Lower leg skin (tissue), 4 donors: ENCODE measurements at regions not wholly inside any gene's neighbourhood (a gene's known extent, or its start where the extent isn't known, plus 50 kb on each side); places are given as distances from the start of the nearest gene placed in this dataset.

ENCODE experiments used
- DNase-seq, 2 donors: peaks; one replicate each; pipeline ENCODE4 v3.0.0-alpha.2; 2019; ENCODE audit warnings: low spot score in 2 of 2
- H3K4me3 ChIP-seq: fragments of 200-600 bp; sonication (generic); 2 replicates; pipeline ENCODE4 v1.5.1; 2017; ENCODE audit warnings: mild to moderate bottlenecking, low read depth; ENCODE audit not compliant: poor library complexity, severe bottlenecking
- POLR2A ChIP-seq, 2 donors: fragments of 450-650 bp; IDR thresholded peaks; one replicate each; pipeline ENCODE4 v1.6.1; 2016 to 2017; ENCODE audit warnings: antibody characterized with exemption in 2 of 2, mild to moderate bottlenecking in 1 of 2, moderate library complexity in 1 of 2
- WGBS, 2 donors: methylation state at CpG; one replicate each; pipeline ENCODE4 v1.1.5; 2018; 5-methylcytosine and 5-hydroxymethylcytosine counted together
- intact Hi-C: fragments of 100-400 bp; cut with DNase I; formaldehyde crosslinking; loops from one replicate; pipeline ENCODE4 v1.15.0; 2023; ENCODE audit warnings: low total_unique reads
- TF ChIP-seq, protein P1 (sequence below), 3 donors: fragments of 450-650 bp; IDR thresholded peaks; one replicate each; pipeline ENCODE4 v1.5.1; 2016; ENCODE audit warnings: antibody characterized with exemption in 3 of 3, mild to moderate bottlenecking in 3 of 3, moderate library complexity in 2 of 3

GRCh38 chr3:146777941-146778340 is 172.8 kb upstream of the PLSCR5 start:
- intact Hi-C loops: no loop called here
- H3K4me3 ChIP-seq: no peak overlapping the region
- TF ChIP-seq, protein P1, sequence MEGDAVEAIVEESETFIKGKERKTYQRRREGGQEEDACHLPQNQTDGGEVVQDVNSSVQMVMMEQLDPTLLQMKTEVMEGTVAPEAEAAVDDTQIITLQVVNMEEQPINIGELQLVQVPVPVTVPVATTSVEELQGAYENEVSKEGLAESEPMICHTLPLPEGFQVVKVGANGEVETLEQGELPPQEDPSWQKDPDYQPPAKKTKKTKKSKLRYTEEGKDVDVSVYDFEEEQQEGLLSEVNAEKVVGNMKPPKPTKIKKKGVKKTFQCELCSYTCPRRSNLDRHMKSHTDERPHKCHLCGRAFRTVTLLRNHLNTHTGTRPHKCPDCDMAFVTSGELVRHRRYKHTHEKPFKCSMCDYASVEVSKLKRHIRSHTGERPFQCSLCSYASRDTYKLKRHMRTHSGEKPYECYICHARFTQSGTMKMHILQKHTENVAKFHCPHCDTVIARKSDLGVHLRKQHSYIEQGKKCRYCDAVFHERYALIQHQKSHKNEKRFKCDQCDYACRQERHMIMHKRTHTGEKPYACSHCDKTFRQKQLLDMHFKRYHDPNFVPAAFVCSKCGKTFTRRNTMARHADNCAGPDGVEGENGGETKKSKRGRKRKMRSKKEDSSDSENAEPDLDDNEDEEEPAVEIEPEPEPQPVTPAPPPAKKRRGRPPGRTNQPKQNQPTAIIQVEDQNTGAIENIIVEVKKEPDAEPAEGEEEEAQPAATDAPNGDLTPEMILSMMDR (IDR thresholded peaks at IDR 0.05): no peak
- TF ChIP-seq POLR2A (IDR thresholded peaks at IDR 0.05): no peak
- DNase-seq: no peak

DNA sequence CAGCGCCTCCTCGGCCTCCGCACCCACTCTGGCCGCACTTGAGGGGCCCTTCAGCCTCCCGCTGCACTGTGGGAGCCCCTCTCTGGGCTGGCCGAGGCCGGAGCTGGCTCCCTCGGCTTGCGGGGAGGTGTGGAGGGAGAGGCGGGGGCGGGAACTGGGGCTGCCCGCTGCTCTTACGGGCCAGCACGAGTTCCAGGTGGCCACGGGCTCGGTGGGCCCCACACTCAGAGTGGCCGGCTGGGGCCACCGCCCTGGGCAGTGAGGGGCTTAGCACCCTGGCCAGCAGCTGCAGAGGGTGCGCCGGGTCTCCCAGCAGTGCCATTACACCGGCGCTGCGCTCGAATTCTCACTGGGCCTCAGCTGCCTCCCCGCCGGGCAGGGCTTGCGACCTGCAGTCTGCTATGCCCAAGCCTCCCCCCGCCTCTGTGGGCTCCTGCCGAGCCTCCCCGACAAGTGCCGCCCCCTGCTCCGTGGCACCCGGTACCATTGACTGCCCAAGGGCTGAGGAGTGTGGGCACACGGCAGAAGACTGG is 167.1 kb upstream of the PLSCR5 start:
- no peak for TF ChIP-seq POLR2A (IDR thresholded peaks at IDR 0.05)
- TF ChIP-seq, protein P1 (IDR thresholded peaks at IDR 0.05): no peak
- no peak for DNase-seq
- H3K4me3 ChIP-seq: no peak overlapping the region
- intact Hi-C loops: no loop called here
- WGBS, 2 donors: 95 to 97% methylated on average over 10 to 26 of the region's 34 CpGs

DNA sequence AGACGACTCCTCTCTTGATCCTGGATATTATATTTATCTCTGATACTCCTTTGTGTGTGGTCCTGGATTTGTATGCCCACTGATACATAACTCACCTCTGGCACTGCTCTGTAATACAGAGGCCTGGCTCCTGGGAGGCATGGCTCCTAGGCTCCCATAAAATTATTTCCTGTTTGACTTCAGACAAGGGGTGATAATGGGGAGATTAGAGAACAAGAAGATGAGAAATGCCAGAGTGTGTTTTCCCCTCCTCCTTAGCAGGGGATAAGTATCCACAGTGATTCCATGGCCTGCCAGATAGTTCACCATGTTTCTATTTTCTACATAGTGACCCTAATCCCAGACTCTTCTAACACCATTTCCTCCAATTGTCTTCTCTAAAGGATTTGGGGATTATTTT is 165.7 kb upstream of the PLSCR5 start:
- WGBS, 2 donors: 76 to 83% methylated on average over 1 of the region's 1 CpG
- TF ChIP-seq, protein P1 (IDR thresholded peaks at IDR 0.05): no peak
- TF ChIP-seq POLR2A (IDR thresholded peaks at IDR 0.05): no peak
- no peak overlapping the region for H3K4me3 ChIP-seq
- no peak for DNase-seq
- intact Hi-C loops: no loop called here

GRCh38 chr3:146770301-146770700 is 165.2 kb upstream of the PLSCR5 start:
- intact Hi-C loops: no loop called here
- TF ChIP-seq, protein P1 (IDR thresholded peaks at IDR 0.05): no peak
- no peak for TF ChIP-seq POLR2A (IDR thresholded peaks at IDR 0.05)
- WGBS, 2 donors: 73 to 79% methylated on average over 2 of the region's 2 CpGs
- DNase-seq: no peak
- no peak overlapping the region for H3K4me3 ChIP-seq

DNA sequence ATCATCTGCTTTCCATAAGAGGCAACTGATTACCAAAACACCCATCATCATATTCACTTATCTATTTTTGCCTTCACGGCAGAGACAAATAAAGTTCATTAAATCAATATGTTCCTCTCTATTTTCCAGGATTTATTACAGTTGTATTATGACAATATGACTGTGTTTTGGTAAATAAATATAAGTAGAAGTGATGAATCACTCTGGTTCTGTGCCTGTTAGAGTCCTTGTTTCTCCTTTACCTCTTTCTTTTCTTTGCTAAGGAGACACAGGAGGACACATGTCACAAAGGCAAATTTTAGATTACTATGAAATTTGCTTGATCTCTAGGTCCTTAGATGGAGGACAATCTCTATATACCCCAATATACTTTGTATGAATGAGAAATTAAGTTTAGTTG is 152.6 kb upstream of the PLSCR5 start:
- TF ChIP-seq POLR2A (IDR thresholded peaks at IDR 0.05): no peak
- TF ChIP-seq, protein P1 (IDR thresholded peaks at IDR 0.05): no peak
- DNase-seq: no peak
- WGBS, 2 donors: 58 to 65% methylated on average over 1 of the region's 1 CpG
- no peak overlapping the region for H3K4me3 ChIP-seq
- intact Hi-C loops: no loop called here

GRCh38 chr3:146750196-146750595 is 145.1 kb upstream of the PLSCR5 start:
- intact Hi-C loops: no loop called here
- no peak for DNase-seq
- TF ChIP-seq, protein P1 (IDR thresholded peaks at IDR 0.05): no peak
- 59 to 73% methylated on average over 2 of the region's 2 CpGs for WGBS, 2 donors
- H3K4me3 ChIP-seq: no peak overlapping the region
